Loucy (cell line): ENCODE measurements at regions not wholly inside any gene's neighbourhood (a gene's known extent, or its start where the extent isn't known, plus 50 kb on each side); places are given as distances from the start of the nearest gene placed in this dataset.

ENCODE experiments used
- CTCF ChIP-seq: fragments of 200-600 bp; sonication (generic); conservative IDR thresholded peaks from 2 replicates; pipeline ENCODE4 v1.5.1; 2014; ENCODE audit warnings: mild to moderate bottlenecking, antibody characterized with exemption, low read length
- EZH2phosphoT487 ChIP-seq: fragments of 200-600 bp; IDR thresholded peaks from 2 replicates; pipeline ENCODE4 v1.6.1; 2018; ENCODE audit warnings: antibody characterized with exemption, mild to moderate bottlenecking, moderate library complexity, borderline replicate concordance

GRCh38 chr12:65675141-65675621, 149.1 kb upstream of the HMGA2 start:
- TF ChIP-seq CTCF, result no peak
- no peak for TF ChIP-seq EZH2phosphoT487
